ENCODE measurements at regions not wholly inside any gene's neighbourhood (a gene's known extent, or its start where the extent isn't known, plus 50 kb on each side); places are given as distances from the start of the nearest gene placed in this dataset.
"Not testable (repeated sequence)": the region's sequence is repeated elsewhere in the genome, so short reads cannot be mapped to it uniquely, and the experiment has no call there.

DNA sequence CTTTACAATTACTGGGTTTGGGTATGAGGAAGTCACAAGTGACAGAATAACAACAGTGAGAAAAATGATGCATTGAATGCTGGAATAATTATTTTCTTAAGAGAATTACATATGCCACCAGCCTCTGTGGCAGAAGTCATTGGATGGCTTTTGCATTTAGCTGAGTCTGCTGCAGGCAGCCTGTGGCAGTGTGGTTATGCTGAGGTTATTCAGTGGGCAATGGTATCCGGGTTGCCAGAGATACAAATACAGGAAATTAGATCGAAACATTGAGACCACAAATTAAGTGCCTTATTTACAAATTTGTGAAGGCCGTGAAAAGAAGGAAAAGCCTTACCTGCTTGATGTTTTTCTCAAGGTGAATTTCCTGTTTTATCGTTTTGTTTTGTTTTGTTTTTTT is 1050.0 kb downstream of the GALC start:
- no peak overlapping the region for H3K4me3 ChIP-seq (ENCODE audit: low read depth, low read length)
- DNase-seq (ENCODE audit: low read depth), result no peak

DNA sequence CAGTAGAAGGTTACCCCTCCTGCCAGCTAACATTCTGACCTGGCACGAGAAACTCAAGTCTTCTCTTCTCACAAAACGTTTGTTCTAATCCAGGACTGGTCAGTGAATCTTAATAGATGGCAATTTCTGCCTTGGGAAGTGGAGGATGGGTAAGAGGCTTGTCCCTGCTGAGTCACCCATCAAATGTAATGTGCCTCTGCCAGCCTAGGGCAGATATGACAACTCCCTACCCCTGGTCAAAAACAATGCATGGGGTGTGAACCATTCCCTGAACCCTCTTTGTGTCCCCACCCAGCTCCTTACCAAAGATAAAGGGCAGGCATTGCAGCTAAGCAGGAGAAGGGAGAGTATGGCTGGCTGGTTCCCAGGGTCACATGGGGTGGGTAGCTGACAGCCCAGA is 1052.9 kb downstream of the GALC start:
- no peak for DNase-seq (ENCODE audit: low read depth)
- H3K4me3 ChIP-seq (ENCODE audit: low read depth, low read length), result no peak overlapping the region

DNA sequence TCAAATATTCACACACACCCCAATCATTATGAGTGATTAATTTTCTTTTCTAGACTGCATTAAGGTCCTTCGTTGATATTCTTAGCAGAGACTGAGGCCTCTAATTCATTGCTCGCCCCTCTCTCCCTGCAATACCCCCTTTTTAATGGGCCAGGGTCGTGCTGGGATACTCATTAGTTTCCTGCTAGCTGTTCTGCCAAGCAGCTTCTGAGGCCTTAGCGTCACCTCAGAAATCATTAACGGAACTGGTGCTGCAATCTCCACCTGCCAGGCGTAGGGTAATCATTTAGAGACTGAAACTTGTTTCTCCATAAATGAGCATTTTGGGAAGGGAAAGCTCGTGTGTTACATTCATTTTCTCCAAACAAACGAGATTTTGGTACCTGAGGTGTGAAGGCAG is 1054.7 kb downstream of the GALC start:
- H3K4me3 ChIP-seq (ENCODE audit: low read depth, low read length), result no peak overlapping the region
- DNase-seq (ENCODE audit: low read depth), result no peak

DNA sequence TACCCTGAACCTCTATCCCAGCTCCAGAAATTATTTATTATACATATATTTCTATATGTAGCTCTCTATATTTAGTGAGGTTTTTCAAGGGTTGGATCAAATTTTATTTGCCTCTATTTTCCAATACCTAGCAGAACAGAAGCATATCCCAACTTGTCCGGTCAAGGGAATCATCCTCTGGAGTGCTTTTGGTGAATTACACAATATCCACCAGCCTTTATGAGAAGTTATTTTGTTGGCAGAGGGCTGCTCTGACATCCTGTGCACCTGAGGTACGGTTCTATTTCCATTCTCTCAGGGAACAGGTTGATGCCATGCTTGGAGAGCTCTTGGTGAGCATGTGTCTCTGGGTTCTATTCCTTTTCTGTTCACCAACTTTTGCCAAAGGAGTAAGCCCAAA is 1056.4 kb downstream of the GALC start:
- no peak overlapping the region for H3K4me3 ChIP-seq (ENCODE audit: low read depth, low read length)
- no peak for DNase-seq (ENCODE audit: low read depth)

DNA sequence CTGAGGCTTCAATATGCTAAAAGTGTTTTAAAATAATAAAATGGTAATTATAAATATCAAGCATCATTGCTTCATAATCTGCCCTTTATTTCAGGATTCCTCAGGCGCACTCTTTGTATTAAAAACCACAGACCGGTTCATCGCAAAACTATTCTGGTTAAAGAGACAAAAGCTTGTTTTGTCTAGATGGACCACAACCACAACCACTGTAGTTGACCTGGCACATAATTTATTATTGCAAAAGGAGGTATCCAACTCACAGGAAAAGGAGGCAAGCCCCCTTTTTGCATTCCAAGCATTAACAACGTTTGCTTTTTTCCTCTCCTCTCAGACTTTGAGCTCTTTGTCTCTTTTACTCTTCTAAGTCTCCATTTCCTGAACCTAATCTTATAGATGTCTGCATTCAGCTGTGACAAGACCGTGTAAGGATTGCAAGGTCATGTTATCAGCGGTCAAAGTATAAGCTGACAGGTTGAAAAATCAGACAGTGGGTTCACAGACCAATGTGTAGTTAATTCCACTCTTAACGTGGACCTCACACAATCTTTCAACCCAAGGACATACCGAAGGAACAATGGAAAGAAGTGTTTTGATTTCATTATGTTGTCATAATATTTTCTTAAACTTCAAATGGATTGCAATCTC is 1057.6 kb downstream of the GALC start:
- no peak for DNase-seq (ENCODE audit: low read depth)
- H3K4me3 ChIP-seq (ENCODE audit: low read depth, low read length), result no peak overlapping the region

DNA sequence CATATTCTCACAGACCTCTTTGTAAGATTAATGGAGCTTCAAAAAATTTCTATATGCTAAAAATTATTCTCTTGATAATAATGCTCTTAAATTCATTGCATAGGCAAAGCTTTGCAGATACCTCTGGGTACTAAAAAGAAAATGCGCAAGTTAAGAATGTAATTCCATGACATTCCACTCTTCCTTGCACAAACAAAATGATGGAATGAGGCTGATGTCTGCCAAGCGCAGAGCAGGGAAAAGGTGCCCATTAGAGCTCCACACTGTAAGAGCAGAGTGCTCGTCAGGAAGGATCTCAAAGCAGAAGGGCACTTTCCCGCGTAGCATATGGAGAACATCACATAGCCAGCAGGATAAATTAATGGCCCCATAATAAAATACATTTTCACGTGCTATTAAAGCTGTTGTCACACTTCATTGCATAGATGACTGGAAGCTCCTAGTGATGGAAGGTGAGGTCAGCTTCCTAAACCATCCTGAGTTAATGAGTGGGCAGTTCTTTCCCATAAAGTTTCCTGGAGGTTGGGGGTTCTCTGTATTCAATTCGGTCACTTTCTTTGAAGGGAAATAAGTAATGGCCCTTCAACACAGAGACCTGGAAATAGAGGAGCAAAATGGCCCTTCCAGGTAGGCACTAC is 1058.9 kb downstream of the GALC start:
- no peak for DNase-seq (ENCODE audit: low read depth)
- H3K4me3 ChIP-seq (ENCODE audit: low read depth, low read length), result no peak overlapping the region

DNA sequence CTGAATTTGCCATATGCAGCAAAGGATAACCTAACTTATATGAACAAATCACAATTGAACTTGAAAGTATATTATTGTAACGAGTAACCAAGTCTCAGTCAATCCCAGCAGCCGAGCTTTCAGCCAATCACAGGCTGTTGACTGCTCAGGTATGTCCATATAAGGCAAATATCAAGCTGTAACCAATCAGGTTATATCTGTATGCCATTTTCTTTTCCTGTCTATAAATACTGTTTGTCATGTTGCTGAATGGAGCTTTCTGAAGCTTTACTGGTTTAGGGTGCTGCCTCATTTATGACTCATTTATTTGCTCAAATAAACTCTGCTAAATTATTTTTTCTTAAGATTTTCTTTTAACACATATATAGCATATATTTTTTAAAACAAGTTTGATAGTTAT is 1059.5 kb downstream of the GALC start:
- DNase-seq (ENCODE audit: low read depth), result no peak
- H3K4me3 ChIP-seq (ENCODE audit: low read depth, low read length), result no peak overlapping the region

DNA sequence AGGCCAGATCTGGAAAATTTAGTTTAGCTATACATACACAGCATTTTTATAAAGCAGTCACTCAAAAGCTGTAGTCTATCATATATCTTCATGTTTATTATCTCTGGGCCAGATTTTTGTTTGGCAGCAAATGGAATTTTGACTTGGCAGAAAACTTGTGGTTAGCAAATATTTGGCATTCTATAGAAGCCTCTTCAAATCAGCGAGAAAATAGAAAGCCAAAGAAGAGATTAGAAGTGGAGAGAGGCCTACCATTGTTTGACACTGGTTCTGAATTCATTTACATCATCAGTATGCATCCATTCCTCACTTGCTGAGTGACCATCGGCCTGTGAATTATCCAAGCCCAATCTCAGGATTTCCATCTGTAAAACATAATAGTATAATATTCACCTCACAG is 1077.6 kb downstream of the GALC start:
- DNase-seq (ENCODE audit: low read depth), result no peak
- no peak overlapping the region for H3K4me3 ChIP-seq (ENCODE audit: low read depth, low read length)

DNA sequence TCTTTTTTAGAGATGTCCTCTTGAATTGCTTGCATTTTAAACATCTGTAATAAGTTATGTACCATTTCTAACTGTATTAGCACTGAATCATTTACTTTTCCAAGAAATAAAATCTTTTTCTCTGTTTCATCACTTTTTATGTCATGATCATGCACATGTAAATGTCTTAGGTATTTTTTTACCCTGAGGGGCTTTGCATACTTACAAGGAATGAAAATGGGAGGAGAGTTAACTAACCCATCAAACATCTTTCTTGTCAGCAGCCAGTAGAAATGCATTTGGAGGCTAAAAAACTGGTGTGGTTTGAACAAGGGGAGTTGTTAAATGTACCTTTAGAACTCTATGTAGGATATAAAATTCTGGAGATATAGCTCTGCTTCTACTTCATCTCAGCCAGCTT is 1080.3 kb downstream of the GALC start:
- DNase-seq (ENCODE audit: low read depth), result no peak

DNA sequence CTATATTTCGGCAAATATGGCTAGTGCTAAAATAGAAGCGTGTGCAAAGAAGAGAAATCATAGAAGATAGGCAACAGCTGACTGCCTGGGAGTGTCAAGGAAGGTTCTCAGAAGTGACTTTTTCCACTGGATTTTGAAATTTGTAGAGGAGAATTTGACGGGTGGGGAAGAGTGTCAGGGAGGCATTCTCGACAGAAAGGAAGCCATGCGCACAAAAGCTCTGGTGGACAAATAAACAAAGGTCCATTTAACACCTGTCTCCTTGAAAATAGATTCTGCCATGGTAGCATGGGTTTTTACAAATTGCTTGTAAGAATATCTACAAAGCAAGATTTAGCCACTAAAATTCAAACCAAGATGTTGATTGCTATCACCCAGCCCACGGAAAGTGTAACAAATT is 1081.5 kb downstream of the GALC start:
- no peak overlapping the region for H3K4me3 ChIP-seq (ENCODE audit: low read depth, low read length)
- DNase-seq (ENCODE audit: low read depth), result no peak

More for the DNA sequence above, 1080.3 kb downstream of the GALC start:
- no peak overlapping the region for H3K4me3 ChIP-seq (ENCODE audit: low read depth, low read length)

DNA sequence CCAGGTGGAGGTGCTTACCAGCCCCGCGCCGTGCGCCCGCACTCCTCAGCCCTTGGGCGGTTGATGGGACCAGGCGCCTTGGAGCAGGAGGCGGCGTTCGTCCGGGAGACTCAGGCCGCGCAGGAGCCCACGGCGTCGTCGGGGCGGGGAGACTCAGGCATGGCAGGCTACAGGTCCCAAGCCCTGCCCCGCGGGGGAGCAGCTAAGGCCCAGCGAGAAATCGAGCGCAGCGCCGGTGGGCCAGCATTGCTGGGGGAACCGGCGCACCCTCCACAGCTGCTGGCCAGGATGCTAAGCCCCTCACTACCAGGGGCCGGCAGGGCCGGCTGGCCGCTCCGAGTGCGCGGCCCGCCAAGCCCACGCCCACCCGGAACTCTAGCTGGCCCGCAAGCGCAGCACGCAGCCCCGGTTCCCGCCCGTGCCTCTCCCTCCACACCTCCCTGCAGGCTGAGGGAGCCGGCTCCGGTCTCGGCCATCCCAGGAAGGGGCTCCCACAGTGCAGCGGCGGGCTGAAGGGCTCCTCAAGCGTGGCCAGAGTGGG is 1087.5 kb downstream of the GALC start:
- not testable (repeated sequence) for H3K4me3 ChIP-seq (ENCODE audit: low read depth, low read length); DNase-seq (ENCODE audit: low read depth)

DNA sequence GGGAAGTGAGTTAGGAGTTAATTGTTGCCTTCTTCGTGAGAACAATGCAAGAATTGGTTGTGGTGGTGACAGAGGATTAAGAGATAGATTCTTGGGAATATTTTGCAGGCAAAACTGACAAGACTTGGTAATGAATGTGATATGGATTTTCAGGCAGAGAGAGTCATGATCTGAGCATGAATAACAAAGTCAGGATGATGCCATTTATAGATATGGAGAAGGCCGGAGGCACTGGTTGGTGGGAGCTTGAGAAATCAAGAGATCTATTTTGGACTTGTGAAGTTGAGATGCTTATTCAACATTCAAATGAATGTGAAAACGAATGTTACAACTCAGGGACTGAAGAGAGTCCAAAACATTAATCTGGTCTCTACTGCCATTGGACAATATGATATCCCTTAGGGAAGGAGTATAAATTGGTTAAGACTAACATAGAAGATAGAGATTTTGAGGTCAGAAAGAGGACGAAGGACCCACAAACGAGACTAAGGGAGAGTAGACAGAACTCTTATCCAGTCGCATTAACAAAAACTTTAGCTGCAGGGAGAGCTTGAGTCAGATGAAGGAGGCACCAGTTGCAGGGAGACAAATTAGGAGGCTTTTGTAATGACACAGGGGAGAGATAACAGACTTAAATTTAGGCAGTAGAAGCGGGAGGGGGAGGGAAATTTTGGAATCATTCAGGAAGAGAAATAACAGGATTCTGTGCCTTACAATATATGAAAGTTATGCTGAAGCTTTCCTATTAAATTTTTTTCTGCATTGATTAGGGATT is 1090.6 kb downstream of the GALC start:
- DNase-seq (ENCODE audit: low read depth), result no peak

DNA sequence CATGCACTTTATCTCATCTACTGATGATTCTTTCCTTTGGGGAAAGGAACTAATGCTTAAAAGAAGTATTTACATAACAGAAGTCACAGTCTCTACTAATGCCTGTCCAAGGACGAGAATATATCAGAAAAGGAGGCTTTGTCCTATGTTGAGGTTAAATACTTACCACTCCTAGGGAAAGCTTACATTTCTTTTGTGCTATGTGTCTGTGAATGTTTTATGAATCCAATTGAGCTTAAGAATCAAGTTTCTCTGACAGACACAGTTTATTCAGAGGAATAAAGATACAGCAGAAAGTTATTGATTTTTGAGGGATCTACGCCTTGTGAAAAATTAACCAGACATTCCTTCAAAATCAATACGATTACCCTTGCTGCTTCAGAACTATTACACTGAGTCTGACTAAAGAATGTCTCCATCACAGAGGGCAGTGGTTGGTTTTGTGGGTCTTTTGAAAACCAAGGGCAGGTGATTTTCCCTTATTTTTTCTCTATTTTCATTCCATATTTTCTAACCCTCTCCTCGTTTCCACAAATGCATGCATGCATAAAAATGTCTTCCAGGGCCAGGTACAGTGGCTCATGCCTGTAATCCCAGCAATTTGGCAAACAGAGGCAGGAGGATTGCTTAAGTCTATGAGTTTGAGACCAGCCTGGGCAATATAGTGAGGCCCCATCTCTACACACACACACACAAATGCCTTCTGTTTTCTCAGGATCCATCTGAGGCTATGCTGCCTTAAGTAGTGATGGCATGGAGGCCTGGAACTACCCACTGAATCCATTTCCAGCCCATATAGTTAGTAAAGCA is 1095.1 kb downstream of the GALC start:
- DNase-seq (ENCODE audit: low read depth), result no peak
- no peak overlapping the region for H3K4me3 ChIP-seq (ENCODE audit: low read depth, low read length)

More for the DNA sequence above, 1090.6 kb downstream of the GALC start:
- H3K4me3 ChIP-seq (ENCODE audit: low read depth, low read length), result no peak overlapping the region

DNA sequence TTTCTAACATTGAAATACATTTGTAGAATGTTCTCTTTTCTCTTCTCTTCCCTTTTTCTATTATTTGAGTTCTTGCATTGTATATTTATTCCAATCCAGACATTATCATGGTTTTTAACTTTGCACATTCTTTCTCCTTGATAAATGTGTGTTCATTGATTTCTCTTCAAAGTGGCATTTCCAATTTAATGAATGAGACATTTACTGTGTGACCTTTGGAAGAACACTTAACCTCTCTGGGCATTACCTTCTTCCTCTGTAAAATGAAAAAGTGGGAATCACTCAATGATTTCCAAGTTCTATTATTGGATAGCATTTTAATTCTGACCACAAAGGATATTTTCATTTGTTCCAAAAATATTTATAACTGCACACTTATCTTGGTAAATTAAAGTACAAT is 1095.8 kb downstream of the GALC start:
- no peak overlapping the region for H3K4me3 ChIP-seq (ENCODE audit: low read depth, low read length)
- no peak for DNase-seq (ENCODE audit: low read depth)

DNA sequence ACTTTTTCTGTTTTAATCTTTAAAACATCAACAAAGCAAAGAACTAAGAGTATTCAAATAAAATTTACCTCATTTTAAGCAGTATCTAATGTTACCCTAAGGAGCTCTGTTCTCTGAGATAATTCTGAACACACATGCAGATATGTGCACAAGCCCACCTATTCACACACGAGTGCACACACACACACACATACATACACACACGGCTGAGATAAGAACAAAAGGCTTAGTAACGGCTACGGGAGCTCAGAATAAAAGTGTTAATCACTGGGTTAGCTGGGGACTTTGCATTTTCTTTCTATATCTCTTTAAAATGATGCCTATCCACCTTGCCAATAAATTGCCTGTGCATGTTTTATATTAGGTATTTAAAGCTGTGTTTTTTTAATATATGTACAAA is 1096.3 kb downstream of the GALC start:
- H3K4me3 ChIP-seq (ENCODE audit: low read depth, low read length), result no peak overlapping the region
- no peak for DNase-seq (ENCODE audit: low read depth)

DNA sequence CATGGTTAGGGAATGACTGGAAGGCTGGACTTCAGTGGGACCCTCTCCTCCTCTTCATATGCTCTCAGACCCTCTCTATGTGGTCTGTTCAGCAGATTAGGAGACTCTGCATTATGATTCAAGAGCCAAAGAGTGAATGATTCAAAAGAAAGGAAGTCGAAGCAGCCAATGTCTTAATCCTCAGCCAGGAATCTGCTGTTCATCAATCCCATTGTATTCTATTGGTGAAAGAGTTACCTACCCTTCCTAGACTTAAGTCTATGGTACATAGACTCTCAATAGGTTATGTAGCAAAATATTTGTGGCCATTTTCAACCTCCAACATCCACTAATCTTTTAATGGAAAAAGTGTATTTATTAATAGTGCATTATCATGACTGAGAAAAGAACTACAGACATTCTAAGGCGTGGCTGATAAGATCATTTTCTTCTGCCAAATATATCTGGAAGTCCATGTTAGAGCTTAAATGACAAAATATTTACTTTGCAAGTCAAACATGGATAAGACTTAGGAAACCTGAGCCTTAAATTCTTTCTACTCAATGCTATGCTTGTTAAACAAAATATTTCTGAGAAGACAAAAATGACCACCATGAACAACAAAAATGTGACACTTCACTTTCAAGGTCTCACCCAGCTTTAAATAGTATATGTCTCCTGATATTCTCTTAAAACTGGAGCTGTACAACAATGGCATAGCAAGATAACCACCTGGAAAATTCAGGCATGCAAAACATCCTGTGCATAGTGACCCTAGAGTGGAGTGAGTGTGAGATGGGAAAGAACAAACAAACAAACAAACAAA is 1100.6 kb downstream of the GALC start:
- no peak overlapping the region for H3K4me3 ChIP-seq (ENCODE audit: low read depth, low read length)

DNA sequence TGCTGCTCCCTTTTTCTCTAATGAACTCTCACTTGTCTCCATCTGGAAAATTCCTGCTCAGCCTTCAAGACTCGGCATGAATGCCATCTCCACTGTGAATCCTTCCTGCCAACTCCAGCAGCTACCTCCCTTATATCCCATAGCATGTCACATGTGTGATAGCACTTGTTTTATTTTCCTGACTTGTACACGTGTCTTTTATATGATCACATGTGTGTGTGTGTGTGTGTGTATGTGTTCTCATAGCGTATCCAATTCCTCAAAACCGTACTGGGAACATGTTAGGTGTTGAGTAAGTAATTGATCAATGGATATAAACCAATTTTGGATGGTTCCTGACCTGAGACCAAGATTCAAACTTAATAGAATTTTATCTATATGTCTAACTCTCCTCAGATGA is 1107.7 kb downstream of the GALC start:
- DNase-seq (ENCODE audit: low read depth), result no peak
- H3K4me3 ChIP-seq (ENCODE audit: low read depth, low read length), result no peak overlapping the region

More for the DNA sequence above, 1100.6 kb downstream of the GALC start:
- no peak for DNase-seq (ENCODE audit: low read depth)

DNA sequence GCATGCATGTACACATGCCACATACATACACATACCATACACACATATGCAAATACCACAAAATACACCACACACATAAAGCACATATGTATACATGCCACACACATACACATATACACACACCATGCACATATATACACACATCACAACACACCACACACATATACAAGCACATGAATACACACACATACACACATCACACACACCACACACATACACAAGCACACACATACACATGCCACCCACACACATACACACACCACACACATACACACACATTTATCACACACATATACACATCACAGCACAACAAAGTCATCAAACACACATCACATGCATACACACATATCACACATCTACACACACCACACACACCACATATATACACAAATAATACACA is 1108.5 kb downstream of the GALC start:
- DNase-seq (ENCODE audit: low read depth), result no peak
- no peak overlapping the region for H3K4me3 ChIP-seq (ENCODE audit: low read depth, low read length)

DNA sequence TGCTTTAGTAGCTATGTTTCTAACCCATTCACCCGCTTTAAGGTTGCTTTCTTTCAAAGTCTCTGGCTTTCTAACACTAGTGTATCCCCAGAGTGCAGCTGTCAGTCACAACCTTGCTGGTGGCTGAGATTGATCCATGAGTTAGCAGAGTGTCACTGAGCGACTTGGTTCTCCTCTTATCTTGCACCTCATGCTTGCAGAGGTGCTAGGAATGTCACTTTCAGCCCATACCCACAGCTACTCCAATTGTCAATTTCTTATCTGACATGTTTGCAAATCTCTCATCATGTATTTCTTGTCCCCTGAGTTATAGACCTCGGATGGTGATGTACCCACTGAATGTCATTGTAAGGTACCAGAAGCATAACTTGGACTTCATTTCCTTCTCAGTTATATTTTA is 1110.2 kb downstream of the GALC start:
- H3K4me3 ChIP-seq (ENCODE audit: low read depth, low read length), result no peak overlapping the region
- no peak for DNase-seq (ENCODE audit: low read depth)

Data from skeletal muscle cell (primary cell).